PFSK-1 (cell line): ENCODE measurements at regions not wholly inside any gene's neighbourhood (a gene's known extent, or its start where the extent isn't known, plus 50 kb on each side); places are given as distances from the start of the nearest gene placed in this dataset.

Experiments
- FOXP2 ChIP-seq: optimal IDR thresholded peaks from 2 replicates; pipeline ENCODE3; 2011; ENCODE audit warnings: borderline replicate concordance, control low read depth, inconsistent platforms; ENCODE audit not compliant: insufficient read depth; ENCODE audit errors: extremely low read length, extremely low read depth
- POLR2AphosphoS5 ChIP-seq: IDR thresholded peaks from 2 replicates; pipeline ENCODE4 v1.6.1; 2012; ENCODE audit warnings: low read depth, mild to moderate bottlenecking, control low read depth, low read length, moderate library complexity
- SIN3A ChIP-seq: IDR thresholded peaks from 2 replicates; pipeline ENCODE4 v1.6.1; 2012; ENCODE audit warnings: mild to moderate bottlenecking, low read length, moderate library complexity, borderline replicate concordance; ENCODE audit not compliant: insufficient read depth
- TAF1 ChIP-seq: IDR thresholded peaks from 2 replicates; pipeline ENCODE4 v1.6.1; 2012; ENCODE audit warnings: low read length, control low read depth, borderline replicate concordance; ENCODE audit not compliant: insufficient read depth
- TF ChIP-seq, protein P1 (sequence below), 2 experiments: IDR thresholded peaks; 2 replicates each; pipeline versions ENCODE4 v1.6.1 to v1.8.0; 2011 to 2012; ENCODE audit warnings: low read depth in 2 of 2, low read length in 2 of 2, control low read depth in 1 of 2, inconsistent platforms in 1 of 2, mild to moderate bottlenecking in 1 of 2, moderate library complexity in 1 of 2; ENCODE audit not compliant: insufficient read depth in 1 of 2

DNA sequence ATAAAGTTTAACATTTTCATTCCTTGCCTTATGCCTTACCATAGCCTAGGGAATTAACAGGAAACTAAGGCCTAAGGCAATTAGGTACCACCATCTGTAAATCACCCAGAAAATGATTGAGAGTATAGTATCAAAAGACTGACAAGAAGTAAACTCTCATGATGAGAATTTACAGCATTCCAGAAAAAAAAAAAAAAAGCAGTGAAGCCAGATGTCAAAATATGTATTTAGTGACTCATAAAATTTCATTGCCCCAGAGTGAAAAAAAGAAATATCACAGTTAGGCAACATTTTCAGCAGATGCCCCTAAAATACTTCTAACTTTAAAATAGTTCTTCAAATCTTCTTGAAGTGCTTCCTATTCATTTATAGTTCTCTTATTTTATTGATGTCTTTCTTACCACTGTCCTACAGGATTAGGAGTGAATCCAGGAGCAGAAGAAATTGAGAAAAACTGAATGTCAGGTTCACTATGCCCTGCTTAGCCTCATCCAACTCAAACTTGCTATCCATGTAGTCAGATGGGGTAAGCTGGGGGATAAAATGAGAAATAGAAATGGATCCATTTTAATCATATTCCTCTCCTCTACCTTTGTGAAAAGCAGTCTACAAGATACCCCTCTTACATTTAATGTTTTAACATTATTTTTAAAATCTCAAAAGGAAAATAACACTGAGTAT, 57.3 kb upstream of the TANK start:
- no peak for TF ChIP-seq POLR2AphosphoS5
- TF ChIP-seq, protein P1, sequence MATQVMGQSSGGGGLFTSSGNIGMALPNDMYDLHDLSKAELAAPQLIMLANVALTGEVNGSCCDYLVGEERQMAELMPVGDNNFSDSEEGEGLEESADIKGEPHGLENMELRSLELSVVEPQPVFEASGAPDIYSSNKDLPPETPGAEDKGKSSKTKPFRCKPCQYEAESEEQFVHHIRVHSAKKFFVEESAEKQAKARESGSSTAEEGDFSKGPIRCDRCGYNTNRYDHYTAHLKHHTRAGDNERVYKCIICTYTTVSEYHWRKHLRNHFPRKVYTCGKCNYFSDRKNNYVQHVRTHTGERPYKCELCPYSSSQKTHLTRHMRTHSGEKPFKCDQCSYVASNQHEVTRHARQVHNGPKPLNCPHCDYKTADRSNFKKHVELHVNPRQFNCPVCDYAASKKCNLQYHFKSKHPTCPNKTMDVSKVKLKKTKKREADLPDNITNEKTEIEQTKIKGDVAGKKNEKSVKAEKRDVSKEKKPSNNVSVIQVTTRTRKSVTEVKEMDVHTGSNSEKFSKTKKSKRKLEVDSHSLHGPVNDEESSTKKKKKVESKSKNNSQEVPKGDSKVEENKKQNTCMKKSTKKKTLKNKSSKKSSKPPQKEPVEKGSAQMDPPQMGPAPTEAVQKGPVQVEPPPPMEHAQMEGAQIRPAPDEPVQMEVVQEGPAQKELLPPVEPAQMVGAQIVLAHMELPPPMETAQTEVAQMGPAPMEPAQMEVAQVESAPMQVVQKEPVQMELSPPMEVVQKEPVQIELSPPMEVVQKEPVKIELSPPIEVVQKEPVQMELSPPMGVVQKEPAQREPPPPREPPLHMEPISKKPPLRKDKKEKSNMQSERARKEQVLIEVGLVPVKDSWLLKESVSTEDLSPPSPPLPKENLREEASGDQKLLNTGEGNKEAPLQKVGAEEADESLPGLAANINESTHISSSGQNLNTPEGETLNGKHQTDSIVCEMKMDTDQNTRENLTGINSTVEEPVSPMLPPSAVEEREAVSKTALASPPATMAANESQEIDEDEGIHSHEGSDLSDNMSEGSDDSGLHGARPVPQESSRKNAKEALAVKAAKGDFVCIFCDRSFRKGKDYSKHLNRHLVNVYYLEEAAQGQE (IDR thresholded peaks at IDR 0.05; ENCODE audit: insufficient read depth in 1 of 2, low read depth in 2 of 2, low read length in 2 of 2) = no peak
- no peak for TF ChIP-seq SIN3A
- no peak for TF ChIP-seq TAF1
- no peak for TF ChIP-seq FOXP2

GRCh38 chr2:161103451-161103831, 56.8 kb upstream of the TANK start:
- TF ChIP-seq SIN3A = no peak
- TF ChIP-seq, protein P1 (IDR thresholded peaks at IDR 0.05; ENCODE audit: insufficient read depth in 1 of 2, low read depth in 2 of 2, low read length in 2 of 2) = no peak
- TF ChIP-seq POLR2AphosphoS5 = no peak
- TF ChIP-seq FOXP2 = no peak
- no peak for TF ChIP-seq TAF1

DNA sequence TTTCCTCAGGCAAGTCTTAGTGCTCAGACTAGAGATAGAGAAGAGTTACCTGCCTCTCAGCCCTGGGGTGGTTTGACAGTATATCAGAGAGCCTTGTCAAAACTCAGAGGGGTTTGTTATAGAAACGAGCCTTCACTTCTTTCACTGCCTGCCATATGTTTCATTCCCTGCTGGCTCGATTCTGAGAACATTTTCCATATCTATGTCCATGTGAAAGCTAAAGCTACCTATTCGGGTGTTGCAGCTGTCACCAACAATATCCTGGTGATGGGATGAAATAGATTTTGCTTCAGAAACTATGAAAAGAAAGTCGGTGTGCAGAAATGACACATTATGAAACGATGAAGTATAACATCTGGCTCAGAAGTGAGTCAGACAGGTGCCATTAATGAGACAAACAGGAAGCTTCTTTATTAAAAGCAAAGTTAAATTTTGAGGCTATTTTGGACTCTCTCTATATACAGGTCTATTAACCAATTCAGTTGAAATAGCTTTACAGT, 56.1 kb upstream of the TANK start:
- TF ChIP-seq, protein P1 (IDR thresholded peaks at IDR 0.05; ENCODE audit: insufficient read depth in 1 of 2, low read depth in 2 of 2, low read length in 2 of 2) = no peak
- no peak for TF ChIP-seq TAF1
- TF ChIP-seq POLR2AphosphoS5 = no peak
- TF ChIP-seq FOXP2 = no peak
- TF ChIP-seq SIN3A = no peak

- TF ChIP-seq SIN3A (no peak), POLR2AphosphoS5 (no peak), FOXP2 (no peak), TAF1 (no peak)
- TF ChIP-seq, protein P1 (IDR thresholded peaks at IDR 0.05; ENCODE audit: insufficient read depth in 1 of 2, low read depth in 2 of 2, low read length in 2 of 2) = no peak
Measured at GRCh38 chr2:161107265-161107664, 53.0 kb upstream of the TANK start.
